GM18873 (cell line): ENCODE measurements at regions not wholly inside any gene's neighbourhood (a gene's known extent, or its start where the extent isn't known, plus 50 kb on each side); places are given as distances from the start of the nearest gene placed in this dataset.
"Not testable (repeated sequence)": the region's sequence is repeated elsewhere in the genome, so short reads cannot be mapped to it uniquely, and the experiment has no call there.

Experiments used
- ATAC-seq: cut with Tn5 transposase; IDR thresholded peaks from one replicate; pipeline ENCODE4 v1.9.1; 2021; ENCODE audit warnings: mild to moderate bottlenecking, moderate library complexity, moderate number of reproducible peaks; ENCODE audit not compliant: unreplicated experiment, low FRiP score

DNA sequence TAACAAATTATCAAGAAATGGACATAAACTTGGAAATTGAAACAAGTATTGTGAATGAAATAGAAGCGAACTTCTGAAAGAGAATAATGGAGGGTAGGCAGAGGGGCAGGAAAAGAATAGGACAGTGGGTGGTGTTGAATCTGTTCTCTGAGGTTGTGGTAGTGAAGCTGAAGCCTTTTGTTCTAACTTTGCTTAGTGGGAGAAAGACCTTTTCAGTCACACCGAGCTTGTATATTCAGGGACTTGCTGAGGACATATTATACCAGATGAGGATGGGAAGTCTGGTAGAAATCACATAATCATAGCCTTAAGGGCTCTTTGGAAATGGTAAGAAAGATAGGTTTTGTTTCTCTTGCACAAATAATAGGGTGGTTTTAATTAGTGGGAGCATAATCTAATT, 115.4 kb upstream of the NDST4 start:
- ATAC-seq = no peak

DNA sequence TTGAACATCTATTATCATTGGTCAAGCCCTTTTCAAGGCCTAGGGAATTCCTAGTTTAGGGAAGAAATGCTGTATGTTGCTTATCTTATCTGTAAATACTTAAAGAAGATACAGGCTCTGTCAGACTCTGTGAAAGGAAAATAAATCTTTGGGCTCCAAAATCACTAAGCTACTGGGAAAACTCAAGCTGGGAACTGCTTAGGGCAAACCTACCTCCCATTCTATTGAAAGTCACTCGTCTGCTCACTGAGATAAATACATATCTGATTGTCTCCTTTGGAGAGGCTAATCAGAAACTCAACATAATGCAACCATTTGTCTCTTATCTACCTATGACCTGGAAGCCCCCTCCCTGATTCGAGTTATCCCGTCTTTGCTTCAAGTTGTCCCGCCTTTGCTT, 108.6 kb upstream of the NDST4 start:
- no peak for ATAC-seq

DNA sequence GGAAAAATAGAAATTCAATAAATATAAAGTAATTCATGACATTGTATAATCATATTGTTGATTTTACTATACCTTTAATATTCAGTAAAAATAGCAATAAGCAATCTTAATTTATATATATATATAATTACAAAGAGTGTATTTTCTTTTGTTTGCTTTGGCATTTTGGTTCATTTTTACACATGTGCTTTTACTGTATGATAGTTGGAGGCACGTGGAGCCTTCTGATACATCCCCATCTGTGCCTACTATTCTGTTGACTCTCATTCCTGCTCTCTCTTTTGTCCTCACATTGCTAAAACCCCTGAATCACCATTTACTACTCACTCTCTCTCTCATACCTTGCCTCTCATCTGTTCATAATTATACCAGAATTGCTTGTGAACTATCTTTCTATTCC, 106.4 kb upstream of the NDST4 start:
- ATAC-seq = no peak

DNA sequence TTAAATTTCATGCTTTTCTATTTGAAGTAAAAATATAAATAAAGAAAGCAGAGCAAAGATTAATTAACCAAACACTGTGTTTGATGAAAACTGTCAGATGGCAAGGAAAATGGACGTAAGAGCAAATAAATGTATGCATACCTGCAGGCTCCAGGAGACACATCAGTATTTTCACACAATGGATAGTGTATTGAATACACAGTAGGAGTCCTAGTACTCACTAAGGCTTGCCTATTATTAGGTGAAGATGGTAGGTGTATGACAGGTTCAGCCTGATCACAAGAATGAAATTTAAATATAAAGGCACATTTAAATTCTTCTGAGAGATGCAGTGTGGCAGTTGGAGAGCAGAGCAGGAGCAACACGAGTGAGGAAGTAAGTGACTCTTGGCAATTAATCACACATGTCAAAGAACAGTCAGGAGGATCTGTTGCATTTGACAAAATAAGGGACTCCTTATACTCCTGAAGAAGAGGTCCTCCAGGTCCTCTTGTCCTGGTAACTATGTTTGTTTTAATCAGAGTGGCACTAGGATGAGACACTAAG, 106.0 kb upstream of the NDST4 start:
- no peak for ATAC-seq

DNA sequence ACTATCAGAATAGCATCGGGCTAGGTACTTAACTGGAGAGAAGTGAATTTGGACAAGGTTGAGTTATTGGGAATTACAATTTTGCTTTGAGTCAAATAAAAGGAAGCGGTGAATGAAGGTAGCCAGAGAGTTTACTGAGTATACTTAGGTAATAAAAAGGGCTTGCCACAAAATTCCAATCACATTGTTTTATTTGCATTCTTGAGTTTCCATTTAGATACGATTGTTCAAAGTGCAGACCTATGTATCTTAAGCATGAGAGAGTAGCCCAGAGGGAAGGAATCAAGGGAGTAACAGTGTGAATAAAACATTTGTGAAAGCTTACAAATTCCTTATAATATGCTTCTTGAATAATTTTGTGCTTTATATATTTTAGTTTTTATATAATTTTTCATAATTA, 102.5 kb upstream of the NDST4 start:
- ATAC-seq = no peak

DNA sequence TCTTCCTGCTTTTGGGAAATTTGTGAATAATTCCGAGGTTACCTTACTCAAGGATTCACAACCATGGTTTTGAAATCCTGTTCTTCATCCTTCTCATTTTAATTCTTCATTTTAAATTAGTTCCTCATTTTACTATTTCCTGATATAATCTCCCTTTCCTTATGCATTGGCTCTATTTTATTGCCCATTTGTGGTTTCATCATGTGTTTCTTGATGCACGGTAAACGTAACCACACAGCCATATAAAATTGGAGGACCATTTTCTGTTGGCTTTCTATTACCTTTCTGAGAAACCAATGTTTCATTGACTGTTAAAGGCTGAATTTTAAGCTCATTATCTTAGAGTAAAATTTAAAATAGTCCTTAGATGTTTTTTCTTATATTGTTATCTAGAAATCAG, 100.3 kb upstream of the NDST4 start:
- ATAC-seq = no peak

DNA sequence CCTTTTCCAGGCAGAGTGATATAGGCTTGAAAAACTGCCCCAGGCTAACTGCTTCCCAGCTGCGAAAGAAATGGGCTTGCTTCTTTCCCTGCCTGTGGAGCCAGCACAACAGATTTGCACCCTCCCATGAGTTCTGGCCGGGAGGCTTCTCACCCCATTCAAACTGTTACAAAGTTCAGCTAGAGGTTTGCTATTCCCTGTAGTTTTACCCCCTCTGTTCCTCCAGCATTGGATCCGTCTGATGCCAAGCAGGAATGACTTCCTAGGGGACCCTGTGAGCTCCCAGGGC, 87.6 kb upstream of the NDST4 start:
- ATAC-seq = no peak

DNA sequence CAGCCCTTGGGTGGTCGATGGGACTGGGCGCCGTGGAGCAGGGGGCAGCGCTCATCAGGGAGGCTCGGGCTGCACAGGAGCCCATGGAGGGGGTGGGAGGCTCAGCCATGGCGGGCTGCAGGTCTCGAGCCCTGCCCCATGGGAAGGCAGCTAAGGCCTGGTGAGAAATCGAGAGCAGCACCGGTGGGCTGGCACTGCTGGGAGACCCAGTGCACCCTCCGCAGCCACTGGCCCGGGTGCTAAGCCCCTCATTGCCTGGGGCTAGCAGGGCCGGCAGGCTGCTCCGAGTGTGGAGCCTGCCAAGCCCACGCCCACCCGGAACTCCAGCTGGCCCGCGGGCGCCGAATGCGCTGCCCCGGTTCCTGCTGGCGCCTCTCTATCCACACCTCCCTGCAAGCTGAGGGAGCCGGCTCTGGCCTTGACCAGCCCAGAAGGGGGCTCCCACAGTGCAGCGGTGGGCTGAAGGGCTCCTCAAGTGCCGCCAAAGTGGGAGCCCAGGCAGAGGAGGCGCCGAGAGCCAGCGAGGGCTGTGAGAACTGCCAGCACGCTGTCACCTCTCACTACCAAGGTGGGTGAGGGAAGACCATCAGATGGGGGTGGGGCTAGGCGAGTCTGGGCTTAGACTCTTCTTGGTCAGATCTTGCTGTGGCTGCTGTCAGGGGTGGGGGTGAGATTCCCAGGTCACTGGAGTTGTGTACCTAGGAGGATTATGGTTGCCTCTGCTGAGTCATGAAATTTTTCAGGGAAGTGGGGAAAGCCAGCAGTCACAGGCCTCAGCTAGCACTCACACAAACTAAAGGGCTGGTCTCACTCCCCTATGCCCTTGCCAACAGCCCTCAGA, 87.0 kb upstream of the NDST4 start:
- not testable (repeated sequence) for ATAC-seq

DNA sequence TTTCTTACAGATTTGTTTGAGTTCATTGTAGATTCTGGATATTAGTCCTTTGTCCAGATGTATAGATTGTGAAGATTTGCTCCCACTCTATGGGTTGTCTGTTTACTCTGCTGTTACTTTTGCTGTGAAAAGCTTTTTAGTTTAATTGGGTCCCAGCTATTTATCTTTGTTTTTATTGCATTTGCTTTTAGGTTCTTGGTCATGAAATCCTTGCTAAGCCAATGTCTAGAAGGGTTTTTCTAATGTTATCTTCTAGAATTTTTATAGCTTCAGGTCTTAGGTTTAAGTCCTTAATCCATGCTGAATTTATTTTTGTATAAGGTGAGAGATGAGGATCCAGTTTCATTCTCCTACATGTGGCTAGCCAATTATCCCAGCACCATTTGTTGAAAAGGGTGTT, 81.2 kb upstream of the NDST4 start:
- not testable (repeated sequence) for ATAC-seq

DNA sequence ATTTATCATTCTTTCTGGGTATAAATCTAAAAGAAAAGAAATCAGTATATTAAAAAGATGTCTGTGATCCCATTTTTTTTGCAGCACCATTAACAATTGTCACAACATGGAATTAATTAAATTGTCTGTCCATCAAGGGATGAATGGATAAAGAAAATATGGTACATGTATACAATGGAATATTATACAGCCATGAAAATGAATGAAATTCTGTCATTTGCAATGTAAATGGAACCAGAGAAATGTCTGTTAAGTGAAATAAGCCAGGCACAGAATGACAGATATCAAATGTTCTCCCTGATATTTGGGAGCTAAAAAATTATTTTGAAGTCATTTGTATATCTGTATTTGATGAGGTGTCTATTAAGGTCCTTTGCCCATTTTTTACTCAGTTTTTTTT, 77.1 kb upstream of the NDST4 start:
- no peak for ATAC-seq

DNA sequence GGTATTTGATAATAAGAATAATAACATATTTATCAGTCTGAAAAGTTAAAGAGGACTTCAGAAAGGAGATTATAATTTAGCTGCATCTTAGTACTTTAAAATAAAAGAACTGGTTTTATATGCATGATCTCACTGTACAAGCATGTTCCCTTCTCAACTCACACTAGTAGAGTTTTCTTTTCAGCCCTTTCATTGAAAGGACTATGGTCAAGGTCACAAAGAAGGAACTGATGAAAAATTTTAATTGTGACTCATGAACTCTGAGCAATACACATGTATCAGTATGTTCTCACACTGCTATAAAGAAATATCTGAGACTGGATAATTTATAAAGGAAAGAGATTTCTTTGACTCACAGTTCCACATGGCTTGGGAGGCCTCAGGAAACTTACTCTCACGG, 73.7 kb upstream of the NDST4 start:
- no peak for ATAC-seq

DNA sequence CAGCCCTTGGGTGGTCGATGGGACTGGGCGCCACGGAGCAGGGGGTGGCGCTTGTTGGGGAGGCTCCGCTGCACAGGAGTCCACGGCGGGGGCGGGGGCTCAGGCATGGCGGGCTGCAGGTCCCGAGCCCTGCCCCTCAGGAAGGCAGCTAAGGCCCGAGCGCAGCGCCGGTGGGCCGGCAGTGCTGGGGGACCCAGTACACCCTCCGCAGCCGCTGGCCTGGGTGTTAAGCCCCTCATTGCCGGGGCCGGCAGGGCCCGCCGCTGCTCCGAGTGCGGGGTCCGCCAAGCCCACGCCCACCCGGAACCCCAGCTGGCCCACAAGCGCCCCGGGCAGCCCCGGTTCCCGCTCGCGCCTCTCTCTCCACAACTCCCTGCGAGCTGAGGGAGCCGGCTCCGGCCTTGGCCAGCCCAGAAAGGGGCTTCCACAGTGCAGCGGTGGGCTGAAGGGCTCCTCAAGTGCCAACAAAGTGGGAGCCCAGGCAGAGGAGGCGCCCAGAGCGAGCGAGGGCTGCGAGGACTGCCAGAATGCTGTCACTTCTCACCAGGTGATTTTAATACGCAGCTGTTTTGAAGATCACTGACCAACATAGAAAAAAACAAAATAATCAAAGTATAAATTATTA, 66.1 kb upstream of the NDST4 start:
- not testable (repeated sequence) for ATAC-seq

DNA sequence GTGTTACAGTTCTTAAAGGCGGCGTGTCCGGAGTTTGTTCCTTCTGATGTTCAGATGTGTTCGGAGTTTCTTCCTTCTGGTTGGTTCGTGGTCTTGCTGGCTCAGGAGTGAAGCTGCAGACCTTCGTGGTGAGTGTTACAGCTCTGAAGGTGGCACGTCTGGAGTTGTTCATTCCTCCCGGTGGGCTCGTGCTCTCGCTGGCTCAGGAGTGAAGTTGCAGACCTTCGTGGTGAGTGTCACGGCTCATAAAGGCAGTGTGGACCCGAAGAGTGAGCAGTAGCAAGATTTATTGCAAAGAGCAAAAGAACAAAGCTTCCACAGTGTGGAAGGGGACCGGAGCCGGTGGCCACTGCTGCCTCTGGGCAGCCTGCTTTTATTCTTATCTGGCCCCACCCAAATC, 65.3 kb upstream of the NDST4 start:
- not testable (repeated sequence) for ATAC-seq

DNA sequence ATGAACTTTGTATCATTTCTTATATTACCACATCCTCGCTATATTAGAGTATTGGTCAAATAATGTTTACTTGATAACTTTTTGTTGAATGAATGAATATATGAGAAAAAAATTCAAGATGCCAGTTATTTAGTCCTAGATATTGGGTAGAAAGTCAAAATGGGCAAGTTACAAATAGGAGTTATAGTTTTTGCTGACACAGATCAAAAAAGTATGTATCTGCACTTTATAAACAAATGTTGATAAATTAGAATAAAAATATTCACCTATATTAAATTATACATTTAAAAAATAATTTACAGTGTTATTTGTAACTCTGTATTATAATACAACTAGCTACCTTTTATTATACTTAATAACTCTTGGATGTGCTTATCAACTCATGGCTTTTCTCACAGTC, 57.8 kb upstream of the NDST4 start:
- ATAC-seq = no peak

DNA sequence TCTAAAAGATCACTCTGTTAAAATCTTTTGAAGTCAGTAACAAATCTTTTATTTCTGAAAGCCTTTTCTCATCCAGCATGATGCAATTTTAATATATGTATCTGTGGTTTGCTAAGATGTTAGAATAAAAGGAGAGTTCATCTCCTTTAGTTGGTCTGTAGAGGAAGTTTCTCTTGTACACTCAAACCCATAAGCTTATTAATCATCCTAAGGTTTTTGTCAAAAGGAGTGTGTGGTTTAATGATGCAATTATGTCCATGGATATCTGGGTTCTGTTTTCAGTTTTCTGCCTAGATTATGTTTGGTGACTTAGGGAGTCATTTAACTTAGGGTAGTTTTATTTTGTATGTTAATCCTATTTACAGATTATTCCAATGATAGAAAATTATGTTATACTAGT, 52.1 kb upstream of the NDST4 start:
- ATAC-seq = no peak
